ENCODE measurements at regions not wholly inside any gene's neighbourhood (a gene's known extent, or its start where the extent isn't known, plus 50 kb on each side); places are given as distances from the start of the nearest gene placed in this dataset.

DNA sequence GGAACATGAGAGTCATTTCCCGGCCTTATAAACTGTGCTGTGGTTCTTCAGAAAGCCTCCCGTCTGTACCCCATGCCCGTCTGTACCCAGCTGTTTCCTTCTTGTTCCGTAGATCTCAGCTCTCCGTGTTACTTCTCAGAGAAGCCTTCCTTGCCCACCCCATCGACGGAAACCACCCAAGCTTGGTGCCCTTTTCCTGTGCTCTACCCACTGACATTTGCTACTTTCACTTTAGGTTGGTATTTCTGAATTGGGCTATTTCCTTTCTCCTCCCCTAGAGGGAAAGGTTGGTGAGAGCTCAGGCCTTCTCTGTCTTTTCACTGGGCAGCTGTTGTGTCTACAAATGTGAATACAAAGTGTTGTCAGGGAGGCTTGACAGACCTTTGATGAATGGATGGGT lies 764.5 kb upstream of the ADAMTS16 start:
- no peak for DNase-seq (ENCODE audit: low read depth, low spot score)

- no peak for DNase-seq (ENCODE audit: low read depth, low spot score)
Observed at GRCh38 chr5:4383102-4383501, 757.0 kb upstream of the ADAMTS16 start.

DNA sequence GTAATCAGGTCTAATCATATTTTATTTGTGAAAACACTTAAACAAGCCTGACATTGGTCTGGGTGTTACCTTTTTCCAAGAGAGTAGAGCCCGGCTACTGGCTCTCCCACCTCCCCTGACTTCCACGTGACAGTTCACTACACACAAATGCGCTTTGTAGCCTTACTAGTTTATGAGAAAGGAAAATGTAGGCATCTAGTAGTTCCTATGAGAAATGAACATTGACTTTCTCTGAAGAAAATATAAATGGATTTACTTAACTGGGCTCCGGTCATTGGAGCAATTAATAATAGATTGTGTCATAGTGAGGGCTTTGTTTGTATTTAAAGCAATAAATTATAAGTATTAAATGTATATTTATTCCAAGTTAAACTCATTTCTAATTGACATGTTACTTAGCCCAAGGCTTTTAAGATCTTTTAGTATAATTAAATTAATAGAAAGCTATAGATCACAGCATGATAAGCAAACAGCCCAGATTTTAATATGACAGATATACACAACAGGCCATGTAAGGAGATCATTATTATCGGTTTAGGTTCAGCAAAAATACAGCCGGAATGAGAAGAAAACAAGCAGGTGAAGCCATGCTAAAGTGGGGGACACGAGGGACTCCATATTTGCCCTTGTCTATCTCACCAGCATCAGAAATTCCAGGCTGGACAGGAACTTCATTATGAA lies 756.5 kb upstream of the ADAMTS16 start:
- DNase-seq (ENCODE audit: low read depth, low spot score) = no peak

DNA sequence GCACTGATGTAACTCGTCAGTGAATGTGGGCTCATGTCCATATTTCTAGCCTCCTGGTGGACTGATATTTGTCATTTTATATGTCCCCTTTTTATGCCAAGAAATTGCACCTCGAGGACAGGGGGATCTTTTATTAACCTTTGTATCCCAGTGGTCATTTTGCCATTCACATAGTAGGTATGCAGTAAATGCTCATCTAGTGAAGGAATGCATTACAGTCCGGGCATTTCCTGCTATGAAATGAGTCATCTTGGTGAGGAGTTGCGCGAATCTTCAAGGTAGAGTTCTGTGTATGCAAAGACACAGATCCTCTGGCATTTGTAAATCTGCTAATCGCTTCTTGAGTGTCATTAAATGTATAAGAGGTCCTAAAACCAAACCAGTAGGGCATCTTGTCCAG lies 755.5 kb upstream of the ADAMTS16 start:
- no peak for DNase-seq (ENCODE audit: low read depth, low spot score)

GRCh38 chr5:4386152-4386551 lies 754.0 kb upstream of the ADAMTS16 start:
- no peak for DNase-seq (ENCODE audit: low read depth, low spot score)

- DNase-seq (ENCODE audit: low read depth, low spot score) = no peak
Observed at GRCh38 chr5:4387290-4387689, 752.8 kb upstream of the ADAMTS16 start.

DNA sequence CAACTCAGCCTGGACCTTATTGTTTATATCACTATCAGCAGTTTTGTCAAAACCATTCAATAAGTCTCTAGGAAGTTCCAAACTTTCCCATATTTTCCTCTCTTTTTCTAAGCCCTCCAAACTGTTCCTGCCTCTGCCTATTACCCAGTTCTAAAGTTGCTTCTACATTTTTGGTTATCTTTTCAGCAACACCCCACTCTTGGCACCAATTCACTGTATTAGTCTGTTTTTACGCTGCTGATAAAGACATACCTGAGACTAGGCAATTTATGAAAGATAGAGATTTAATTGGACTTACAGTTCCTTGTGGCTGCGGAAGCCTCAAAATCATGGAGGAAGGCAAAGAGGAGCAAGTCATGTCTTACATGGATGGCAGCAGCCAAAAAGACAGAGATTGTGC lies 744.4 kb upstream of the ADAMTS16 start:
- no peak for DNase-seq (ENCODE audit: low read depth, low spot score)

GRCh38 chr5:4405614-4406219 lies 734.4 kb upstream of the ADAMTS16 start:
- no peak for DNase-seq (ENCODE audit: low read depth, low spot score)

GRCh38 chr5:4410151-4410550 lies 730.0 kb upstream of the ADAMTS16 start:
- no peak for DNase-seq (ENCODE audit: low read depth, low spot score)

DNA sequence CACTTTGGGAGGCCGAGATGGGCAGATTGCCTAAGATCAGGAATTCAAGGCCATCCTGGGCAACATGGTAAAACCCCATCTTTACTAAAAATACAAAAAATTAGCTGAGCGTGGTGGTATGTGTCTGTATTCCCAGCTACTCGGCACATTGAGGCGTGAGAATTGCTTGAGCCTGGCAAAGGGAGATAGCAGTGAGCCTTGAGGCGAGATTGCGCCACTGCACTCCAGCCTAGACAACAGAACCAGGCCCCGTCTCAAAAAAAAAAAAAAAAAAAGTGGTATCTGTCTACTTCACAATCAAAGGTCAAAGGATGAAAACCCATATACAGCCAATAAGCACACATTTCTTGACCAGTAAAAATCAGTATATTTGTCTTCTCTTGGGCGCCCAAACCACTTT lies 728.5 kb upstream of the ADAMTS16 start:
- DNase-seq (ENCODE audit: low read depth, low spot score) = no peak

DNA sequence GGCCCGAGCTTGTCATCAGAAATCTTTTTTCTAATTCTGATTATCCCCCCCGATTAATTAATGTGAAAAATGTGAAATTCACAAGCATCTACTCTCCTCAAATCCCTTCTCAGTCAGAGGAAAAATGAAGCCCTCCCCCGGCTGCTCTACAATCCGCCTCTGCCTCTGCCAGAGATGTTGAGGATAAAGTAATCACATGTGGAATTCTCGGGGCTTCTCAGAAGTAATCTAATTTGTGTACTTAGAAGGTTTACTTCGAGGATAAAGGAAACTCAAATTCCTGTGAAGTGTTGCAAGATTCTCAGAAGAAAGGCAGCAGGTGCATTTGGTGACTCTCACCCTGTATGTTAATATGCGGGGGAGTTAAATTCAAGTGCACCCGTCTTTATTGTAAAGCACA lies 726.1 kb upstream of the ADAMTS16 start:
- no peak for DNase-seq (ENCODE audit: low read depth, low spot score)

- DNase-seq (ENCODE audit: low read depth, low spot score) = no peak
Observed at GRCh38 chr5:4418084-4418483, 722.0 kb upstream of the ADAMTS16 start.

- no peak for DNase-seq (ENCODE audit: low read depth, low spot score)
Observed at GRCh38 chr5:4419281-4419680, 720.8 kb upstream of the ADAMTS16 start.

- DNase-seq (ENCODE audit: low read depth, low spot score) = no peak
Observed at GRCh38 chr5:4420177-4420576, 720.0 kb upstream of the ADAMTS16 start.

DNA sequence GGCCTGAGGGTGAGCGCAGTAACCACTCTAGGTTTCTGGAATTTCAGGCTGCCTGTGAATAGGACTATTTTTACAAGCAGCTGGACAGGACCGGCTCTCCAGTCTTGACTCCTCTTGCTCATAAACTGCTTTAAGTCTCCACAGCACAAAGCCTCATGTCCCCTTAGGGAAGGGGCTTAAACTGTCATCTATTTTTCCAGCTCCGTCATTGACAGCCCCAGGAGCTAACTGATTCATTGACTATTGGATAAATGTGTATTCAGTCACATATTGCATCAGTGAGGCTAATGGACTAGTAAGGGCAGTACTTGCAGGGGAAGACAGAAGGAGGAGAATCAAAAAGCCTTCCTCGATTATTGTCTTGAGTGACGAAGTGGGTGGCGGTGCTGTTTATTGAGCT lies 719.4 kb upstream of the ADAMTS16 start:
- DNase-seq (ENCODE audit: low read depth, low spot score) = no peak

GRCh38 chr5:4422247-4422646 lies 717.9 kb upstream of the ADAMTS16 start:
- no peak for DNase-seq (ENCODE audit: low read depth, low spot score)

DNA sequence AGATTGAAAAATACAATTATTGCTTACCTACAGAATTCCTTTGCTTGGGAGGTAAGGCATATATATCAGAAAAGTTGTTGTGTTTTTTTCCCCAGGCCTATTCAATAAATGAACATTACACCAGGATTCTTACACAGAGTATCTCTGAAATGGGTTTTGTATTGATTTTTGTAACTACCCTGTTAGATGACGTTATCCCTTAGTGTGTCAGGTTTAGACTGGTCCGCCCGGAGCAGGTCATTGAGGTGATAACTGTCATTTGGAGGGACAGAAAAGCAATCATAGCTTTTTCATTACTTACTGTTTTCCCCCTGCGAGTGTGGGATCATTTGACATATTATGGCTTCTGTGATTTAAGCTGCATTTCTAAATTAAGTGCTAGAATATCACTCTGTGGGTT lies 715.2 kb upstream of the ADAMTS16 start:
- no peak for DNase-seq (ENCODE audit: low read depth, low spot score)

GRCh38 chr5:4440536-4440935 lies 699.6 kb upstream of the ADAMTS16 start:
- no peak for DNase-seq (ENCODE audit: low read depth, low spot score)

GRCh38 chr5:4442221-4442620 lies 697.9 kb upstream of the ADAMTS16 start:
- DNase-seq (ENCODE audit: low read depth, low spot score) = no peak

DNA sequence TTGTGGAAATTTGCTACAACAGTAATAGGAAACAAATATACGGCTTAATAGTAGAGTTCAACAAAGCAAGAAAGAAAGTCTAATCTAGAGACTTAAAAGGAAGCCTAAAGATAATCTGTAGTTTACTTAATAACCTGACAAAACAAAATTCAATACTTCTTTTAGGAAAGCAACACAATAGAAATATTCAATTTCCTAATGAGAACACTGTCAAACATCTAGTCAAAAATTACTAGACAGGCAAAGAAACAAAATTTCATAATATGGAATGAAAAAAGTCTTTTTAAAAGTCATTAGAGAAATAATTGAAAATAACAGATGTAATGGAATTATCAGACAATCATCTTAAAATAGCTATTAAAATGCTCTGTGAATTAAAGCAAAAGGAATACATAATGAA lies 692.5 kb upstream of the ADAMTS16 start:
- DNase-seq (ENCODE audit: low read depth, low spot score) = no peak

GRCh38 chr5:4453655-4454054 lies 686.5 kb upstream of the ADAMTS16 start:
- no peak for DNase-seq (ENCODE audit: low read depth, low spot score)

- no peak for DNase-seq (ENCODE audit: low read depth, low spot score)
Observed at GRCh38 chr5:4479426-4479825, 660.7 kb upstream of the ADAMTS16 start.

- DNase-seq (ENCODE audit: low read depth, low spot score) = no peak
Observed at GRCh38 chr5:4480528-4481349, 659.4 kb upstream of the ADAMTS16 start.

All from iPS DF 19.7 (cell line).